NCI-H1105 treated with DMSO at 0.1 percent for 48 hours (cell line): ENCODE measurements at regions not wholly inside any gene's neighbourhood (a gene's known extent, or its start where the extent isn't known, plus 50 kb on each side); places are given as distances from the start of the nearest gene placed in this dataset.
A peak's percentile ranks its signal among the peaks of the same experiment; 100 is the strongest.
"Not testable (repeated sequence)": the region's sequence is repeated elsewhere in the genome, so short reads cannot be mapped to it uniquely, and the experiment has no call there.

Experiments used
- DNase-seq: peaks from one replicate; lab custom pipeline; 2025; lab: John Stamatoyannopoulos, UW

GRCh38 chr2:166743482-166743881, 144.8 kb upstream of the XIRP2 start:
- not testable (repeated sequence) for DNase-seq

- no peak for DNase-seq
These were observed 161.2 kb upstream of the XIRP2 start for GRCh38 chr2:166727095-166727494.

- DNase-seq = no peak
These were observed 162.1 kb upstream of the XIRP2 start for GRCh38 chr2:166725927-166726924.

- no peak for DNase-seq
These were observed 171.3 kb upstream of the XIRP2 start for GRCh38 chr2:166716968-166717367.

DNA sequence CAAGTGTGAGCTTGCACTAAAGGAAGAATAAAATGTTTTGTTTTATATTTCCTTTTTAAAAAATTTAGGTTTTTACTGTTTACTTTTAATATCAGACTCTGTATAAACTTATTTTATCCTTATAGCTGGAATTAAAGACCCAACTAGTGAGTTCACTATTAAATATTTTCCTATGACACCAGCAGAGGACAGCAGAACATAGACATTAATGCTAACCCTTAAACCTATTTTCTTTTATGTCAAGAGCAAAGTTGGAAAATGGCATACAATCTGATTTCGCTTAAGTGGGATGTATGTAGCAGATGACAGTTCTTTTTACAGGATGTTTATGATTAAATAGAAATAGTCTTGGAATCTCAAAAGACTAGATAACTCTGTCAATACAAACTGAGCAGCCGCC, 188.2 kb upstream of the XIRP2 start:
- DNase-seq = peak; percentile 11

DNA sequence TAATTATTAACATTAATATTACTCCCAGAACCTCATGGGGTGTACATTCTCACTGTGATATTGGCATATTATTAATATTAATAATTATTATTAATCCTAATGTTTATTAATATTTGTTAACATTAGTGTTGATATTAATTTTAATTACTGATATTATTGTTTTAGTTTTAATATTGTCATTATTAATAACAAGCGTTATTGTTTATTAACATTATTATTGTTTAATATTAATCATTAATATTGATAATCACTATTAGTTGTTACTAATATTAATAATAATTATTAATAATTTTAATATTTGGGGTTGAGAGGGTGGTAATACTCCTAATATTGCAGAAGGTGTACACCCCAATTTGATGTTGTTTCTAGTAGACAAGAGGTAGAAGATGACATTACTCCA, 193.1 kb upstream of the XIRP2 start:
- DNase-seq = no peak

DNA sequence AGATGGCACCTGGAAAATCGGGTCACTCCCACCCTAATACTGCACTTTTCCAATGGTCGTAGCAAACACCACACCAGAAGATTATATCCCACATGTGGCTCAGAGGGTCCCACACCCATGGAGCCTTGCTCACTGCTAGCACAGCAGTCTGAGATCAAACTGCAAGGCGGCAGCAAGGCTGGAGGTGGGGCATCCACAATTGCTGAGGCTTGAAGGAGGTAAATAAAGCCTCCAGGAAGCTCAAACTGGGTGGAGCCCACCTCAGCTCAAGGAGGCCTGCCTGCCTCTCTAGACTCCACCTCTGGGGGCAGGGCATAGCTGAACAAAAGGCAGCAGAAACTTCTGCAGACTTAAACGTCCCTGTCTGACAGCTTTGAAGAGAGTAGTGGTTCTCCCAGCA, 192.0 kb upstream of the SCN7A start:
- not testable (repeated sequence) for DNase-seq

DNA sequence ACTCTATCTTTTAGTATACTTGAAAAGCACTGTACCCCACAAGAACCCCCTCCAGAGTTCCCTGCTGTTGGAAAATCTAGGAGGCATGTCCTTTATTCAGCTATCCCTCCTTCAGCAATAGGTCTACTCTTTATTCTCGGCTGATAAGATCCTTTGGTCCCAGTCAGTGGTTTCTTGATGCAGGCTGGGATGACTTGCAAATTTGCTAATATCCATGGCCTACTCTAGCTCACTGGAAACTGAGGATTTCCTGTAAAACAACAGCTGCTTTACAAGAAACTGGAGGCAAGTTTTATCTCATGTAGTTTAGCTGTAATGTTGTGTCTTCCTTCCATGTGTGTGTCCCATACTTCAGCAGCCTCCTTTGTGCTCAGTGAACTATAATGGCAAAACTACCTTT, 183.9 kb upstream of the SCN7A start:
- no peak for DNase-seq

DNA sequence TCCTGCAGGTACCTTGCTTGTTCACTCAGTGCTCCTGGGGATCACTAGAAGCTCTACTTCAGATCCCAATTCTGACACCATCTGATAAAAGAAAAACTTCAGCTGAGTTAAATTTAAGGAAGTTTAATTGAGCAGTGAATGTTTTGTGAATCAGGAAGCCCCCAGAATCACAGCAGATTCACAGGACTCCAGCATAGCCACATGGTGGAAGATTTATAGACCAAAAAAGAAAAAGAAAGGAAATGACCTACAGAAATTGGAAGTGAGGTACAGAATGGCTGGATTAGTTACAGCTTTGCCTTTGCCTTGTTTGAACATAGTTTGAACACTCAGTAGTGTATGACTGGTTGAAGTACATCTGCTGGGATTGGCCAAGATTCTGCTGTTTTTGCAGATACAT, 182.7 kb upstream of the SCN7A start:
- DNase-seq = no peak

GRCh38 chr2:166675553-166675952, 181.5 kb upstream of the SCN7A start:
- DNase-seq = no peak

DNA sequence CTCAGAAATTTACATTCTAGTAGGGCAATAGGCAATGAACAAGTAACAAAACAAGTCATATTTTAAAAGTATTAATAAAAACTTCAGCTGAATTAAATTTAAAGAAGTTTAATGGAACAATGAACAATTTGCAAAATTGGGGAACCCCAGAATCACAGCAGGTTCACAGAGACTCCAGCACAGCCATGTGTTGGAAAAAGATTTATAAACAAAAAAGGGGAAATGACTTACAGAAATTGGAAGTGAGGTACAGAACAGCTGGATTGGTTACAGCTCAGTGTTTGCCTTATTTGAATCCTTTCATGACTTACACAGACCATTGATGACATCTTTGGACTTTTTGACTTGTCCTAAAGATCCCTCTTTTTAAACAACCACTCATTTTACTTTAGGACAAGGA, 179.9 kb upstream of the SCN7A start:
- DNase-seq = no peak

GRCh38 chr2:166671801-166672200, 177.8 kb upstream of the SCN7A start:
- DNase-seq = no peak

GRCh38 chr2:166671235-166671634, 177.2 kb upstream of the SCN7A start:
- DNase-seq = no peak

DNA sequence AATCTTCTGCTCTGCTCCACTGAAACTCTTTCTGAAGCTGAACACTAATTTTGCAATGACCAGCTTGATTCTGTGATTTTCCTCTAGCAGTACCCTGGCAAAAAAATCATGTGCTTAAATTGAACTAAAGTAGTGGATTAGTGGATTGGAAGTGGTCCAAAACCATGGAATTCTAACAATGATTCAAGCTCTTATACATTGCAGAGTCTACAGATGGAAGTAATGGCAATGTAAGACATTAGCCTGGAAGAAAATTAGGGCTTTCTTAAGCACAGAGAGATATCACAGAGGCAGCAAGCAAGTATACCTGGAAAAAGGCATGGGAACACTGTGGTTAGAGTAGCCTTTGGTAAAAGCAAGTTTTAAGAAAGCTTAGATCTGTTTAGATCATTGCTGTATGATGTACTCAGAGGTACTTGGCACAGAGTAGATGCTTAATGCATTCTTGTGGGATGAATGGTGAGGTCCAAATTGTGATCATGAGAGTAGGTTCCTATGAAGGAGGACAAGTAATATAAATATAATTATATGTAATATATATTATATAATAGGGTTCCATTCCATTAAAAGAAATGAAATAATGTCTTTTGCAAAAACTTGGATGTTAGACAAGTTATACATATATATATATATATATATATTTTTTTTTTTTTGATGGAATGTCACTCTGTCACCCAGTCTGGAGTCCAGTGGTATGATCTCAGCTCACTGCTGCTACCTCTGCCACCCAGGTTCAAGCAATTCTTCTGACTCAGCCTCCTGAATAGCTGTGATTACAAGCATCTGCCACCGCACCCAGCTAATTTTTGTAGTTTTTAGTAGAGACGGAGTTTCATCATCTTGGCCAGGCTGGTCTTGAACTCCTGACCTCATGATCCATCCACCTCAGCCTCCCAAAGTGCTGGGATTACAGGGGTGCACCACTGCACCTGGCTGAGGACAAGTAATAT, 172.2 kb upstream of the SCN7A start:
- DNase-seq = no peak

GRCh38 chr2:166661824-166662223, 167.8 kb upstream of the SCN7A start:
- DNase-seq = no peak

DNA sequence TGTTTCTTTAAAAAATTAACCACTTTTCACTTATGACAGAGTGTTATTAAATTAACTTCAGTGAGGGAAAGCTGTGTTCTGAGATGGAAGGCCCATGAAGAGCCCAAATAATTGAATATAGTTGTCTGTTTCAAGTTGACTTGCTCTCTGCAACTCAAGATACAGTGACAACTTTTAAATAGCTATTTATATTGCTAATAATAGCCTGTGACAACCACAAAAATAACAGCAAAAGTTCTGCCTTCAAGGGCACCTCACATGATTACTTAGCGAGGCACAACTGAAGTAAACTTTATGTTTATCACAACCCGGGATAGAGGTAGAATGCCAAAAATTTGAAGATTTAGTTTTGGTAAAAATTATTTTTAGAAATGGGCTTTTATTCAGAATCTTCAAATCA, 167.3 kb upstream of the SCN7A start:
- no peak for DNase-seq

- DNase-seq = no peak
These were observed 164.9 kb upstream of the SCN7A start for GRCh38 chr2:166658901-166659300.

DNA sequence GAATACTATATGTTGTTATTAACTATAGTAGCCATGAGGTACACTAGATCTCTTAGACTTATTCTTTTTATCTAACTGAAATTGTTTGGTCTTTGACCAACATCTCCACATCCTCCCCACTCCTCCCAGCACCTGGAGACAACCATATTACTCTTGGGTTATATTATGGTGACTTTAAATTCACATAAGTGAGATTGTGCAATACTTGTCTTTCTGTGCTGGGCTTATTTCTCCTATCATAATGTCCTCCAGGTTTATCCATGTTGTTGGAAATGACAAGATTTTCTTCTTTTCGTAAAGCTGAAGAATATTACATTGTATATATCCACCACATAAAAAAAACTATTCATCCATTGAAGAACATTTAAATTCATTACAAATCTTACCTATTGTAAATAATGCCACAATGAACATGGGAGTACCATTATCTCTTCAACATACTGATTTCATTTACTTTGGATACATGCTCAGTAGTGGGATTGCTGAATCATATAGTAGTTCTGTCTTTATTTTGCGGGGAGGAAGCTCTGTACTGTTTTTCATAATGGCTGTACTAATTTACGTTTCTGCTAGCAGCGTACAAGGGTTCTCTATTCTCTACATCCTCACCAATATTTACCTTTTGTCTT, 159.2 kb upstream of the SCN7A start:
- peak; percentile 85 for DNase-seq

DNA sequence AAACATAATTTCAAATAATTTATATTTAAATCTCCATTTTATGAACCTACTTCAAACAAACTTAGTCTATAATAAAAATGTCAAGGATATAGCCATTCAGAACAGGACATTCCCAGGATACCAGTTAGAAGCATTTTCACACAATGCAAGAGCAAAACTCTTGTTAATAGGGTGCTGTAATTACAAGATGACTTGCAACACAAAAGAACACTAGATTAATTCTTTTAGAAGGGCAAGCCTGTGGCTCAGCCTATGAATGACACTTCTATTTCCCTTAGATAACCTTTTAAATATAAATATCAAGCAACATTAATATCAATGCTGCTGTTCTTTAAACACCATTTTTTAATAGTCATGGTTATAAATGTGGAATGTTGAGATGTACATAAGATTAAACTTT, 157.9 kb upstream of the SCN7A start:
- no peak for DNase-seq

GRCh38 chr2:166651080-166651675, 157.1 kb upstream of the SCN7A start:
- no peak for DNase-seq

GRCh38 chr2:166647935-166648334, 153.9 kb upstream of the SCN7A start:
- DNase-seq = no peak

DNA sequence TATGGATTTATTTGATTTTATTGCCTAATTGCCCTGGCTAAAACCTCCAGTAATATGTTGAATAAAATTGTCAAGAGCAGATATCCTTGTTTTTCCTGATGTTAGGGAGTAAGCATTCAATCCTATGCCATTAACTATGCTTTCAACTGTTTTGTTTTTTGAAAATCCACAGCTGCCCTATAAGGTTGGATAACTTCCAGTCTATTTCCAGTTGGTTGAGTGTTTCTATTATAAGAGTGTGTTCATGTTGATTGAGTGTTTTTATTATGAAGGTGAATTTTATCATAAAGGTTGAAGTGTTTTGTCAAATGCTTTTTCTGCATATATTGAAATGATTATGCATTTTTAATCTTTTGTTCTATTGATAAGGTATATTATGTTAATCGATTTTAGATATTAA, 149.9 kb upstream of the SCN7A start:
- DNase-seq = peak; percentile 57
